22Rv1 (cell line): ENCODE measurements at regions not wholly inside any gene's neighbourhood (a gene's known extent, or its start where the extent isn't known, plus 50 kb on each side); places are given as distances from the start of the nearest gene placed in this dataset.

Source experiments
- CTCF ChIP-seq: fragments of 450-650 bp; IDR thresholded peaks from 2 replicates; pipeline ENCODE4 v1.5.1; 2017; ENCODE audit warnings: mild to moderate bottlenecking
- ZFX ChIP-seq: fragments of 450-650 bp; IDR thresholded peaks from 2 replicates; pipeline ENCODE4 v1.6.1; 2017; ENCODE audit warnings: antibody characterized with exemption, borderline replicate concordance

- no peak for TF ChIP-seq CTCF
- no peak for TF ChIP-seq ZFX
Observed at GRCh38 chr6:101284131-101284530, 109.4 kb upstream of the GRIK2 start.
